OCI-LY3 (cell line): ENCODE measurements at regions not wholly inside any gene's neighbourhood (a gene's known extent, or its start where the extent isn't known, plus 50 kb on each side); places are given as distances from the start of the nearest gene placed in this dataset.

Experiments
- EZH2phosphoT487 ChIP-seq: fragments of 200-600 bp; shearing (Covaris generic); IDR thresholded peaks from 2 replicates; pipeline ENCODE4 v1.6.1; 2018; ENCODE audit warnings: antibody characterized with exemption, mixed run types, low read depth
- TF ChIP-seq, protein P1 (sequence below): fragments of 200-600, 300-600 bp; sonication (generic); IDR thresholded peaks from 2 replicates; pipeline ENCODE4 v1.5.1; 2014; ENCODE audit warnings: antibody characterized with exemption, low read length, low read depth

GRCh38 chr1:168966636-168967035 lies 139.9 kb upstream of the ATP1B1 start:
- TF ChIP-seq, protein P1, sequence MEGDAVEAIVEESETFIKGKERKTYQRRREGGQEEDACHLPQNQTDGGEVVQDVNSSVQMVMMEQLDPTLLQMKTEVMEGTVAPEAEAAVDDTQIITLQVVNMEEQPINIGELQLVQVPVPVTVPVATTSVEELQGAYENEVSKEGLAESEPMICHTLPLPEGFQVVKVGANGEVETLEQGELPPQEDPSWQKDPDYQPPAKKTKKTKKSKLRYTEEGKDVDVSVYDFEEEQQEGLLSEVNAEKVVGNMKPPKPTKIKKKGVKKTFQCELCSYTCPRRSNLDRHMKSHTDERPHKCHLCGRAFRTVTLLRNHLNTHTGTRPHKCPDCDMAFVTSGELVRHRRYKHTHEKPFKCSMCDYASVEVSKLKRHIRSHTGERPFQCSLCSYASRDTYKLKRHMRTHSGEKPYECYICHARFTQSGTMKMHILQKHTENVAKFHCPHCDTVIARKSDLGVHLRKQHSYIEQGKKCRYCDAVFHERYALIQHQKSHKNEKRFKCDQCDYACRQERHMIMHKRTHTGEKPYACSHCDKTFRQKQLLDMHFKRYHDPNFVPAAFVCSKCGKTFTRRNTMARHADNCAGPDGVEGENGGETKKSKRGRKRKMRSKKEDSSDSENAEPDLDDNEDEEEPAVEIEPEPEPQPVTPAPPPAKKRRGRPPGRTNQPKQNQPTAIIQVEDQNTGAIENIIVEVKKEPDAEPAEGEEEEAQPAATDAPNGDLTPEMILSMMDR: no peak
- TF ChIP-seq EZH2phosphoT487: no peak
